ENCODE measurements at regions not wholly inside any gene's neighbourhood (a gene's known extent, or its start where the extent isn't known, plus 50 kb on each side); places are given as distances from the start of the nearest gene placed in this dataset.

DNA sequence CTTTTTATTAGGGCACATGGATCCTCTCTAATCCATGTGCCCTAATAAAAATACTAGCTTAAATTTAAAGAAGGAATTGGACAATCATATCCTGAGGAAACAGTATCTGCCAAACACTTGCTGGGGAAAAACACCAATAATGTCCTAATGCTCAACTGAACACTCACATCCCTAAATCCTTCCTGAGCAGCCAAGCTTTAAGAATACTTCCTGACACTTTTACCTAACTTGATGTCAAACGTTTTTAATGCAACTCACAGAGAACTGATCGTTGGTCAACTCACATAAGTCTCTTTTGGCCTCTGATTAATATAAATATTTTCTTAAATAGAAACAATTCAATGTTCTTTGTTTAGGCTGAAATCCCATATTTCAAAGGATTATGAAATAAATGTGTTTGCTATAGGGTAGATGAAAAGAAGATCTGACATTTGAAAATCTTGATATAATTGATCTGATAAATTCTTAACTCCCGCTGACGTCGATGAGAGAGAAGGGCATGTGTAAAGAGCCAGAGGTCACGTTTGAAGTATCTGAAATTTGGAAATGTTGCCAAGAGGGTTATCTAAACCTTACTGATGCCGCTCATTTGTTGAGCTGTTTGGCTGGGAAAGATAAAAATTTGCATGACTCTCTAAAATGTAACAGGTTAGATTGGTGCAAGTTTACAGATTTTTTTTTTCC, 122.8 kb upstream of the RHOBTB1 start (continued):
- TF ChIP-seq SALL1 (CRISPR knock-in tag; IDR thresholded peaks at IDR 0.05): peak; percentile 26; the same call in 1 of the 2 replicates
- TF ChIP-seq ZMYM4 (CRISPR knock-in tag; IDR thresholded peaks at IDR 0.05): peak; percentile 45; the same call in 1 of the 2 replicates
- no peak for TF ChIP-seq CBX5 (CRISPR knock-in tag; IDR thresholded peaks at IDR 0.05; ENCODE audit: borderline replicate concordance)
- 0 out of 2 replicates have a peak, but pooled peaks have one; percentile 27 for TF ChIP-seq BHLHE40 (IDR thresholded peaks at IDR 0.05; ENCODE audit: low read length)
- TF ChIP-seq SAP130 (CRISPR knock-in tag; IDR thresholded peaks at IDR 0.05; ENCODE audit: low read depth): peak; percentile 28; the same call in 1 of the 2 replicates
- no peak for TF ChIP-seq JUND (CRISPR knock-in tag; IDR thresholded peaks at IDR 0.05)
- no peak for TF ChIP-seq ZMYM2 (CRISPR knock-in tag; IDR thresholded peaks at IDR 0.05)

DNA sequence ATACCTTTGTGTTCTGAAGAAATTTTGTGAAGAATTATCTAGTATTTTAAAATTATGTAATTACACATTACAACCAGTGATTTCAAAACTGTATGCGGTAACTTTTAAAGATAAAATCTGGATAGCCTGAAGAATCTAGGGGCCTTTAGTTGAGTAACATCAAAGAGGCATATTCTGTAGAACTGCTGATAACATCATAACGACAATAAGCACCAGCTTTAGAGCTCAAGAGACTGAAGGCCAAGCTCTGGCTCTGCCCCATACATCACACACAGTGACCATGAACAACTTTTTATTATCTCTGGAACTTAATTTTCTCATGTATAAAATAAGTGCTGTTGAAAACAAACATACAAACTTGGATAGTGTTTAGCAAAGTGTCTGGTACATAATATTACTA, 121.1 kb upstream of the RHOBTB1 start:
- intact Hi-C loops (cut with micrococcal nuclease; ENCODE audit: unreplicated experiment): loop anchor here (5.0 kb wide), 1 partner anchor 43 kb away; no protein-coding TSS in a partner anchor
- ATAC-seq (peak; percentile 79), DNase-seq (ENCODE audit: low spot score) (peak; percentile 94), FAIRE-seq (peak; percentile 65)
- no peaks in the 10 kb centered on the region for H3K79me2 ChIP-seq (ENCODE audit: insufficient read depth, low read length)
- no peaks in the 10 kb centered on the region for H3K9me3 ChIP-seq (ENCODE audit: low read length)
- no peak overlapping the region for H3K4me3 ChIP-seq (replicated peaks in 1 of 3; ENCODE audit: insufficient read depth in 1 of 3, low read depth in 2 of 3, low read length in 3 of 3)
- H3K4me2 ChIP-seq (ENCODE audit: low read depth, low read length): no peak overlapping the region; the same call in 1 of the 2 replicates
- BruUV-seq (replicated peaks): no TSS peak
- H4K20me1 ChIP-seq (ENCODE audit: insufficient read depth, low read length): no peaks in the 10 kb centered on the region
- POLR2A ChIA-PET: interaction anchor here (1.1 to 4.9 kb wide), 3 partner anchors 11 to 122 kb away, joined by 3 to 37 read pairs (median 11); partner anchors contain the start of gene RHOBTB1
- 3% methylated on average over 2 of the region's 2 CpGs for WGBS (ENCODE audit: low lambda C conversion rate)
- H3K27me3 ChIP-seq (ENCODE audit: control insufficient read depth in 1 of 2, insufficient read depth in 2 of 2, low read length in 2 of 2): no peaks in the 10 kb centered on the region
- H3K9ac ChIP-seq (ENCODE audit: insufficient read depth, low read depth, low read length): no peak overlapping the region
- in situ Hi-C loops (cut with HindIII; ENCODE audit: extremely low pct_ligation_motif_present, low pct_unique_long_range_greater_than_20kb): no loop called here
- CTCF ChIA-PET (ENCODE audit: low intra/inter-chr PET ratio, low total read pairs): no interaction called here
- peak overlapping the region; percentile 87 for H3K27ac ChIP-seq (ENCODE audit: extremely low read length, insufficient read depth, low read length)
- H2AFZ ChIP-seq (ENCODE audit: low read length): no peak overlapping the region
- peaks cover 75% of the 10 kb centered on the region for H3K4me1 ChIP-seq (ENCODE audit: insufficient read depth, low read length)
- no peaks in the 10 kb centered on the region for H3K36me3 ChIP-seq (replicated peaks in 1 of 2; ENCODE audit: control insufficient read depth in 1 of 2, insufficient read depth in 2 of 2, low read length in 2 of 2)
- TF ChIP-seq MEF2D (CRISPR knock-in tag; IDR thresholded peaks at IDR 0.05) (no peak), SAP130 (CRISPR knock-in tag; IDR thresholded peaks at IDR 0.05; ENCODE audit: low read depth) (peak; percentile 57), SALL2 (CRISPR knock-in tag; IDR thresholded peaks at IDR 0.05) (no peak)
- TF ChIP-seq, protein P1, sequence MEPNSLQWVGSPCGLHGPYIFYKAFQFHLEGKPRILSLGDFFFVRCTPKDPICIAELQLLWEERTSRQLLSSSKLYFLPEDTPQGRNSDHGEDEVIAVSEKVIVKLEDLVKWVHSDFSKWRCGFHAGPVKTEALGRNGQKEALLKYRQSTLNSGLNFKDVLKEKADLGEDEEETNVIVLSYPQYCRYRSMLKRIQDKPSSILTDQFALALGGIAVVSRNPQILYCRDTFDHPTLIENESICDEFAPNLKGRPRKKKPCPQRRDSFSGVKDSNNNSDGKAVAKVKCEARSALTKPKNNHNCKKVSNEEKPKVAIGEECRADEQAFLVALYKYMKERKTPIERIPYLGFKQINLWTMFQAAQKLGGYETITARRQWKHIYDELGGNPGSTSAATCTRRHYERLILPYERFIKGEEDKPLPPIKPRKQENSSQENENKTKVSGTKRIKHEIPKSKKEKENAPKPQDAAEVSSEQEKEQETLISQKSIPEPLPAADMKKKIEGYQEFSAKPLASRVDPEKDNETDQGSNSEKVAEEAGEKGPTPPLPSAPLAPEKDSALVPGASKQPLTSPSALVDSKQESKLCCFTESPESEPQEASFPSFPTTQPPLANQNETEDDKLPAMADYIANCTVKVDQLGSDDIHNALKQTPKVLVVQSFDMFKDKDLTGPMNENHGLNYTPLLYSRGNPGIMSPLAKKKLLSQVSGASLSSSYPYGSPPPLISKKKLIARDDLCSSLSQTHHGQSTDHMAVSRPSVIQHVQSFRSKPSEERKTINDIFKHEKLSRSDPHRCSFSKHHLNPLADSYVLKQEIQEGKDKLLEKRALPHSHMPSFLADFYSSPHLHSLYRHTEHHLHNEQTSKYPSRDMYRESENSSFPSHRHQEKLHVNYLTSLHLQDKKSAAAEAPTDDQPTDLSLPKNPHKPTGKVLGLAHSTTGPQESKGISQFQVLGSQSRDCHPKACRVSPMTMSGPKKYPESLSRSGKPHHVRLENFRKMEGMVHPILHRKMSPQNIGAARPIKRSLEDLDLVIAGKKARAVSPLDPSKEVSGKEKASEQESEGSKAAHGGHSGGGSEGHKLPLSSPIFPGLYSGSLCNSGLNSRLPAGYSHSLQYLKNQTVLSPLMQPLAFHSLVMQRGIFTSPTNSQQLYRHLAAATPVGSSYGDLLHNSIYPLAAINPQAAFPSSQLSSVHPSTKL (CRISPR knock-in tag; IDR thresholded peaks at IDR 0.05): peak; percentile 94
- TF ChIP-seq, protein P2, sequence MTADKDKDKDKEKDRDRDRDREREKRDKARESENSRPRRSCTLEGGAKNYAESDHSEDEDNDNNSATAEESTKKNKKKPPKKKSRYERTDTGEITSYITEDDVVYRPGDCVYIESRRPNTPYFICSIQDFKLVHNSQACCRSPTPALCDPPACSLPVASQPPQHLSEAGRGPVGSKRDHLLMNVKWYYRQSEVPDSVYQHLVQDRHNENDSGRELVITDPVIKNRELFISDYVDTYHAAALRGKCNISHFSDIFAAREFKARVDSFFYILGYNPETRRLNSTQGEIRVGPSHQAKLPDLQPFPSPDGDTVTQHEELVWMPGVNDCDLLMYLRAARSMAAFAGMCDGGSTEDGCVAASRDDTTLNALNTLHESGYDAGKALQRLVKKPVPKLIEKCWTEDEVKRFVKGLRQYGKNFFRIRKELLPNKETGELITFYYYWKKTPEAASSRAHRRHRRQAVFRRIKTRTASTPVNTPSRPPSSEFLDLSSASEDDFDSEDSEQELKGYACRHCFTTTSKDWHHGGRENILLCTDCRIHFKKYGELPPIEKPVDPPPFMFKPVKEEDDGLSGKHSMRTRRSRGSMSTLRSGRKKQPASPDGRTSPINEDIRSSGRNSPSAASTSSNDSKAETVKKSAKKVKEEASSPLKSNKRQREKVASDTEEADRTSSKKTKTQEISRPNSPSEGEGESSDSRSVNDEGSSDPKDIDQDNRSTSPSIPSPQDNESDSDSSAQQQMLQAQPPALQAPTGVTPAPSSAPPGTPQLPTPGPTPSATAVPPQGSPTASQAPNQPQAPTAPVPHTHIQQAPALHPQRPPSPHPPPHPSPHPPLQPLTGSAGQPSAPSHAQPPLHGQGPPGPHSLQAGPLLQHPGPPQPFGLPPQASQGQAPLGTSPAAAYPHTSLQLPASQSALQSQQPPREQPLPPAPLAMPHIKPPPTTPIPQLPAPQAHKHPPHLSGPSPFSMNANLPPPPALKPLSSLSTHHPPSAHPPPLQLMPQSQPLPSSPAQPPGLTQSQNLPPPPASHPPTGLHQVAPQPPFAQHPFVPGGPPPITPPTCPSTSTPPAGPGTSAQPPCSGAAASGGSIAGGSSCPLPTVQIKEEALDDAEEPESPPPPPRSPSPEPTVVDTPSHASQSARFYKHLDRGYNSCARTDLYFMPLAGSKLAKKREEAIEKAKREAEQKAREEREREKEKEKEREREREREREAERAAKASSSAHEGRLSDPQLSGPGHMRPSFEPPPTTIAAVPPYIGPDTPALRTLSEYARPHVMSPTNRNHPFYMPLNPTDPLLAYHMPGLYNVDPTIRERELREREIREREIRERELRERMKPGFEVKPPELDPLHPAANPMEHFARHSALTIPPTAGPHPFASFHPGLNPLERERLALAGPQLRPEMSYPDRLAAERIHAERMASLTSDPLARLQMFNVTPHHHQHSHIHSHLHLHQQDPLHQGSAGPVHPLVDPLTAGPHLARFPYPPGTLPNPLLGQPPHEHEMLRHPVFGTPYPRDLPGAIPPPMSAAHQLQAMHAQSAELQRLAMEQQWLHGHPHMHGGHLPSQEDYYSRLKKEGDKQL (CRISPR knock-in tag; IDR thresholded peaks at IDR 0.05; ENCODE audit: low read depth): peak; percentile 90
- TF ChIP-seq, protein P3, sequence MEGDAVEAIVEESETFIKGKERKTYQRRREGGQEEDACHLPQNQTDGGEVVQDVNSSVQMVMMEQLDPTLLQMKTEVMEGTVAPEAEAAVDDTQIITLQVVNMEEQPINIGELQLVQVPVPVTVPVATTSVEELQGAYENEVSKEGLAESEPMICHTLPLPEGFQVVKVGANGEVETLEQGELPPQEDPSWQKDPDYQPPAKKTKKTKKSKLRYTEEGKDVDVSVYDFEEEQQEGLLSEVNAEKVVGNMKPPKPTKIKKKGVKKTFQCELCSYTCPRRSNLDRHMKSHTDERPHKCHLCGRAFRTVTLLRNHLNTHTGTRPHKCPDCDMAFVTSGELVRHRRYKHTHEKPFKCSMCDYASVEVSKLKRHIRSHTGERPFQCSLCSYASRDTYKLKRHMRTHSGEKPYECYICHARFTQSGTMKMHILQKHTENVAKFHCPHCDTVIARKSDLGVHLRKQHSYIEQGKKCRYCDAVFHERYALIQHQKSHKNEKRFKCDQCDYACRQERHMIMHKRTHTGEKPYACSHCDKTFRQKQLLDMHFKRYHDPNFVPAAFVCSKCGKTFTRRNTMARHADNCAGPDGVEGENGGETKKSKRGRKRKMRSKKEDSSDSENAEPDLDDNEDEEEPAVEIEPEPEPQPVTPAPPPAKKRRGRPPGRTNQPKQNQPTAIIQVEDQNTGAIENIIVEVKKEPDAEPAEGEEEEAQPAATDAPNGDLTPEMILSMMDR (CRISPR knock-in tag; IDR thresholded peaks at IDR 0.05): no peak
